ENCODE measurements at regions not wholly inside any gene's neighbourhood (a gene's known extent, or its start where the extent isn't known, plus 50 kb on each side); places are given as distances from the start of the nearest gene placed in this dataset.

- H3K4me2 ChIP-seq (ENCODE audit: extremely low read depth, insufficient read depth, low read length), result no peak overlapping the region
- H4K20me1 ChIP-seq (ENCODE audit: control insufficient read depth, extremely low read depth, insufficient read depth, low read length), result no peaks in the 10 kb centered on the region
- H3K79me2 ChIP-seq (ENCODE audit: control insufficient read depth, insufficient read depth, low read length), result no peaks in the 10 kb centered on the region
- no peaks in the 10 kb centered on the region for H3K9me3 ChIP-seq (ENCODE audit: control insufficient read depth, insufficient read depth, low read depth, low read length)
- H3K27me3 ChIP-seq (ENCODE audit: control insufficient read depth, insufficient read depth, low read length), result no peaks in the 10 kb centered on the region
- no peak overlapping the region for H2AFZ ChIP-seq (ENCODE audit: low read length)
- no peak overlapping the region for H3K9ac ChIP-seq (ENCODE audit: insufficient read depth, low read length)
- DNase-seq (ENCODE audit: low read depth in 2 of 2), result peak in 1 of 2 donors; percentile 17
- no peak for TF ChIP-seq EZH2 (IDR thresholded peaks at IDR 0.05; ENCODE audit: low read length, missing control alignments)
- TF ChIP-seq CTCF (conservative IDR thresholded peaks at IDR 0.05 in 1 of 2, IDR thresholded peaks at IDR 0.05 in 1 of 2; ENCODE audit: low read depth in 1 of 2, low read length in 2 of 2), result no peak
- no peak overlapping the region for H3K4me3 ChIP-seq (replicated peaks in 1 of 4; ENCODE audit: control extremely low read depth in 1 of 4, insufficient read depth in 1 of 4, low read depth in 3 of 4, low read length in 4 of 4)
- H3K36me3 ChIP-seq (ENCODE audit: control insufficient read depth, insufficient read depth, low read length), result no peaks in the 10 kb centered on the region
- no peak overlapping the region for H3K27ac ChIP-seq (ENCODE audit: insufficient read depth, low read length)
- H3K4me1 ChIP-seq (ENCODE audit: control insufficient read depth, extremely low read depth, insufficient read depth, low read length), result no peaks in the 10 kb centered on the region
These were observed 935.7 kb downstream of the RAPGEF2 start for GRCh38 chr4:160038615-160039014.

- Histone ChIP-seq H3K4me2 (ENCODE audit: extremely low read depth, insufficient read depth, low read length) (no peak overlapping the region), H3K4me3 (replicated peaks in 1 of 4; ENCODE audit: control extremely low read depth in 1 of 4, insufficient read depth in 1 of 4, low read depth in 3 of 4, low read length in 4 of 4) (no peak overlapping the region), H3K79me2 (ENCODE audit: control insufficient read depth, insufficient read depth, low read length) (no peaks in the 10 kb centered on the region), H3K36me3 (ENCODE audit: control insufficient read depth, insufficient read depth, low read length) (no peaks in the 10 kb centered on the region), H2AFZ (ENCODE audit: low read length) (no peak overlapping the region), H3K27me3 (ENCODE audit: control insufficient read depth, insufficient read depth, low read length) (no peaks in the 10 kb centered on the region), H3K4me1 (ENCODE audit: control insufficient read depth, extremely low read depth, insufficient read depth, low read length) (no peaks in the 10 kb centered on the region), H4K20me1 (ENCODE audit: control insufficient read depth, extremely low read depth, insufficient read depth, low read length) (no peaks in the 10 kb centered on the region), H3K9ac (ENCODE audit: insufficient read depth, low read length) (no peak overlapping the region), H3K9me3 (ENCODE audit: control insufficient read depth, insufficient read depth, low read depth, low read length) (no peaks in the 10 kb centered on the region), H3K27ac (ENCODE audit: insufficient read depth, low read length) (no peak overlapping the region)
- no peak for TF ChIP-seq CTCF (conservative IDR thresholded peaks at IDR 0.05 in 1 of 2, IDR thresholded peaks at IDR 0.05 in 1 of 2; ENCODE audit: low read depth in 1 of 2, low read length in 2 of 2)
- TF ChIP-seq EZH2 (IDR thresholded peaks at IDR 0.05; ENCODE audit: low read length, missing control alignments), result no peak
- DNase-seq (ENCODE audit: low read depth in 2 of 2), result no peak
These were observed 941.8 kb downstream of the RAPGEF2 start for GRCh38 chr4:160044693-160045092.

GRCh38 chr4:160082432-160083207 lies 979.7 kb downstream of the RAPGEF2 start:
- Histone ChIP-seq H3K9ac (ENCODE audit: insufficient read depth, low read length) (no peak overlapping the region), H3K4me1 (ENCODE audit: control insufficient read depth, extremely low read depth, insufficient read depth, low read length) (no peaks in the 10 kb centered on the region), H3K36me3 (ENCODE audit: control insufficient read depth, insufficient read depth, low read length) (no peaks in the 10 kb centered on the region), H3K27me3 (ENCODE audit: control insufficient read depth, insufficient read depth, low read length) (no peaks in the 10 kb centered on the region), H3K9me3 (ENCODE audit: control insufficient read depth, insufficient read depth, low read depth, low read length) (no peaks in the 10 kb centered on the region), H3K4me3 (replicated peaks in 1 of 4; ENCODE audit: control extremely low read depth in 1 of 4, insufficient read depth in 1 of 4, low read depth in 3 of 4, low read length in 4 of 4) (no peak overlapping the region), H4K20me1 (ENCODE audit: control insufficient read depth, extremely low read depth, insufficient read depth, low read length) (no peaks in the 10 kb centered on the region), H3K4me2 (ENCODE audit: extremely low read depth, insufficient read depth, low read length) (no peak overlapping the region), H3K79me2 (ENCODE audit: control insufficient read depth, insufficient read depth, low read length) (no peaks in the 10 kb centered on the region), H3K27ac (ENCODE audit: insufficient read depth, low read length) (no peak overlapping the region), H2AFZ (ENCODE audit: low read length) (no peak overlapping the region)
- TF ChIP-seq EZH2 (IDR thresholded peaks at IDR 0.05; ENCODE audit: low read length, missing control alignments), result no peak
- no peak for TF ChIP-seq CTCF (conservative IDR thresholded peaks at IDR 0.05 in 1 of 2, IDR thresholded peaks at IDR 0.05 in 1 of 2; ENCODE audit: low read depth in 1 of 2, low read length in 2 of 2)
- DNase-seq (ENCODE audit: low read depth in 2 of 2), result no peak

Data from fibroblast of lung (primary cell).